ENCODE measurements at regions not wholly inside any gene's neighbourhood (a gene's known extent, or its start where the extent isn't known, plus 50 kb on each side); places are given as distances from the start of the nearest gene placed in this dataset.

- Histone ChIP-seq H2AK9ac (replicated peaks; ENCODE audit: low read depth, low read length, poor library complexity) (no peak overlapping the region), H3K4me2 (ENCODE audit: low read depth, low read length) (no peak overlapping the region), H3K4ac (ENCODE audit: low read depth, low read length) (no peak overlapping the region), H3K36me3 (ENCODE audit: control insufficient read depth, insufficient read depth, low read length) (no peaks in the 10 kb centered on the region), H2AK5ac (ENCODE audit: low read depth, low read length) (no peak overlapping the region), H2BK15ac (ENCODE audit: low read depth, low read length) (no peak overlapping the region), H2BK20ac (ENCODE audit: low read depth, low read length) (no peak overlapping the region), H3K9me1 (ENCODE audit: insufficient read depth, low read length) (no peaks in the 10 kb centered on the region), H2BK120ac (ENCODE audit: low read depth, low read length) (no peak overlapping the region), H3K14ac (replicated peaks; ENCODE audit: low read depth, low read length) (no peak overlapping the region), H3K79me1 (ENCODE audit: low read depth in 1 of 2, low read length in 2 of 2) (no peaks in the 10 kb centered on the region), H4K8ac (ENCODE audit: low read depth in 2 of 2, low read length in 2 of 2) (no peak overlapping the region), H4K5ac (ENCODE audit: low read depth, low read length) (no peak overlapping the region), H3K4me1 (ENCODE audit: control insufficient read depth, insufficient read depth, low read length) (no peaks in the 10 kb centered on the region), H4K91ac (ENCODE audit: insufficient read depth, low read depth, low read length) (no peak overlapping the region), H2AFZ (replicated peaks; ENCODE audit: low read length, poor library complexity) (no peak overlapping the region), H3K56ac (ENCODE audit: extremely low read depth, insufficient read depth, low read length) (no peak overlapping the region), H3K27me3 (ENCODE audit: control insufficient read depth, insufficient read depth, low read length) (no peaks in the 10 kb centered on the region), H3K4me3 (ENCODE audit: insufficient read depth, low read depth, low read length) (no peak overlapping the region), H3K9me3 (ENCODE audit: control insufficient read depth, insufficient read depth, low read length) (0 out of 2 replicates have a peak, but pooled peaks cover 2% of the 10 kb centered on the region), H2BK5ac (ENCODE audit: low read depth, low read length, poor library complexity, severe bottlenecking) (no peak overlapping the region), H3K9ac (ENCODE audit: low read depth, low read length) (no peak overlapping the region), H3K18ac (ENCODE audit: low read depth, low read length) (no peak overlapping the region), H3K27ac (ENCODE audit: insufficient read depth, low read length) (no peak overlapping the region), H3K23ac (ENCODE audit: low read depth, low read length) (no peak overlapping the region), H4K20me1 (ENCODE audit: insufficient read depth, low read length) (no peaks in the 10 kb centered on the region)
- intact Hi-C loops (cut with micrococcal nuclease) (no loop called here), in situ Hi-C loops (cut with MboI; ENCODE audit: low sequenced_read_pairs) (no loop called here), dilution Hi-C loops (cut with HindIII; ENCODE audit: low sequenced_read_pairs, unreplicated experiment) (no loop called here)
- no peak for DNase-seq
- ATAC-seq (ENCODE audit: low read depth), result no peak
- BruUV-seq (replicated peaks), result no TSS peak
- TF ChIP-seq CHD1 (IDR thresholded peaks at IDR 0.05; ENCODE audit: low read depth, low read length), result no peak
- TF ChIP-seq MAFK (IDR thresholded peaks at IDR 0.05; ENCODE audit: low read depth, low read length), result no peak
- no peak for TF ChIP-seq MAZ (IDR thresholded peaks at IDR 0.05; ENCODE audit: borderline replicate concordance, low read depth, low read length)
- no peak for TF ChIP-seq MXI1 (IDR thresholded peaks at IDR 0.05; ENCODE audit: borderline replicate concordance, low read depth, low read length)
- TF ChIP-seq CTCF (conservative IDR thresholded peaks at IDR 0.05; ENCODE audit: low read depth, low read length), result no peak
- TF ChIP-seq ELK1 (IDR thresholded peaks at IDR 0.05; ENCODE audit: borderline replicate concordance, low read depth, low read length), result no peak
- no peak for TF ChIP-seq CEBPB (IDR thresholded peaks at IDR 0.05; ENCODE audit: low read depth, low read length)
- no peak for TF ChIP-seq BHLHE40 (IDR thresholded peaks at IDR 0.05; ENCODE audit: low read depth, low read length)
- TF ChIP-seq NFE2L2 (IDR thresholded peaks at IDR 0.05; ENCODE audit: low read depth, low read length), result no peak
- TF ChIP-seq RCOR1 (IDR thresholded peaks at IDR 0.05; ENCODE audit: insufficient replicate concordance, low read length), result no peak
- TF ChIP-seq FOS (IDR thresholded peaks at IDR 0.05; ENCODE audit: low read depth, low read length), result no peak
- no peak for TF ChIP-seq SMC3 (IDR thresholded peaks at IDR 0.05; ENCODE audit: low read depth, low read length)
- no peak for TF ChIP-seq POLR2A (IDR thresholded peaks at IDR 0.05; ENCODE audit: low read depth, low read length)
- TF ChIP-seq USF2 (IDR thresholded peaks at IDR 0.05; ENCODE audit: low read depth, low read length), result no peak
- TF ChIP-seq RFX5 (IDR thresholded peaks at IDR 0.05; ENCODE audit: low read depth, low read length), result no peak
- TF ChIP-seq RAD21 (IDR thresholded peaks at IDR 0.05; ENCODE audit: low read length), result no peak
- ChIA-PET CTCF (no interaction called here), POLR2A (ENCODE audit: unreplicated experiment) (no interaction called here)
- 67% methylated on average over 1 of the region's 1 CpG; no CpG with 5 or more reads in 1 of the 2 experiments for WGBS, 2 experiments (ENCODE audit: extremely low coverage in 2 of 2, insufficient read length in 1 of 2)
These were observed 221.1 kb upstream of the PBX1 start for GRCh38 chr1:164337885-164338284.

Measured in IMR-90 (cell line).